Tibial nerve (tissue), 4 donors: ENCODE measurements at regions not wholly inside any gene's neighbourhood (a gene's known extent, or its start where the extent isn't known, plus 50 kb on each side); places are given as distances from the start of the nearest gene placed in this dataset.

Experiments
- CTCF ChIP-seq, 5 experiments: fragments of 200-600 bp in 3 of 5; fragments of 450-650 bp in 2 of 5; sonication (generic) in 3 of 5; IDR thresholded peaks; one replicate each; pipeline ENCODE4 v1.5.1; 2016 to 2019; ENCODE audit warnings: antibody characterized with exemption in 5 of 5, mild to moderate bottlenecking in 3 of 5, moderate library complexity in 2 of 5
- EP300 ChIP-seq, 2 donors: sonication (generic); formaldehyde crosslinking; IDR thresholded peaks; one replicate each; pipeline ENCODE4 v1.6.1; 2017; ENCODE audit warnings: antibody characterized with exemption in 2 of 2, mild to moderate bottlenecking in 1 of 2
- POLR2A ChIP-seq, 2 donors: fragments of 450-650 bp; IDR thresholded peaks; one replicate each; pipeline ENCODE4 v1.6.1; 2017; ENCODE audit warnings: antibody characterized with exemption in 2 of 2, mild to moderate bottlenecking in 2 of 2, moderate library complexity in 2 of 2

- TF ChIP-seq EP300 (IDR thresholded peaks at IDR 0.05) (no peak), POLR2A (IDR thresholded peaks at IDR 0.05) (no peak), CTCF (IDR thresholded peaks at IDR 0.05) (no peak)
Measured at GRCh38 chr5:8445139-8445538, 576.2 kb downstream of the MTRR start.
